HEK293T (cell line): ENCODE measurements at regions not wholly inside any gene's neighbourhood (a gene's known extent, or its start where the extent isn't known, plus 50 kb on each side); places are given as distances from the start of the nearest gene placed in this dataset.

Experiments
- BHLHE40 ChIP-seq: fragments of 450-650 bp; IDR thresholded peaks from 2 replicates; pipeline ENCODE4 v1.6.1; 2016; ENCODE audit warnings: mild to moderate bottlenecking, moderate library complexity, borderline replicate concordance
- FOXA1 ChIP-seq: fragments of 450-650 bp; IDR thresholded peaks from 2 replicates; pipeline ENCODE4 v1.6.1; 2016; ENCODE audit warnings: mild to moderate bottlenecking
- FOXK2 ChIP-seq: fragments of 450-650 bp; IDR thresholded peaks from 2 replicates; pipeline ENCODE4 v1.6.1; 2016; ENCODE audit warnings: mild to moderate bottlenecking
- FOXM1 ChIP-seq: fragments of 450-650 bp; IDR thresholded peaks from 2 replicates; pipeline ENCODE4 v1.6.1; 2017; ENCODE audit warnings: mild to moderate bottlenecking, borderline replicate concordance
- HDGF ChIP-seq: fragments of 450-650 bp; IDR thresholded peaks from 2 replicates; pipeline ENCODE4 v1.6.1; 2017; ENCODE audit warnings: antibody characterized with exemption, borderline replicate concordance
- L3MBTL2 ChIP-seq: fragments of 450-650 bp; conservative IDR thresholded peaks from 2 replicates; pipeline ENCODE4 v1.6.1; 2016; ENCODE audit warnings: mild to moderate bottlenecking
- LEF1 ChIP-seq: fragments of 450-650 bp; IDR thresholded peaks from 2 replicates; pipeline ENCODE4 v1.6.1; 2017; ENCODE audit warnings: mild to moderate bottlenecking, borderline replicate concordance
- SP1 ChIP-seq: fragments of 450-650 bp; IDR thresholded peaks from 2 replicates; pipeline ENCODE4 v1.6.1; 2017
- SUZ12 ChIP-seq: fragments of 450-650 bp; IDR thresholded peaks from 2 replicates; pipeline ENCODE4 v1.6.1; 2016; ENCODE audit warnings: mild to moderate bottlenecking

- TF ChIP-seq FOXK2 (no peak), FOXA1 (no peak), SP1 (no peak), FOXM1 (no peak), BHLHE40 (no peak), HDGF (no peak), LEF1 (no peak), L3MBTL2 (no peak), SUZ12 (no peak)
These were observed 206.6 kb upstream of the SETBP1 start for GRCh38 chr18:44474067-44474411.
